ENCODE measurements at regions not wholly inside any gene's neighbourhood (a gene's known extent, or its start where the extent isn't known, plus 50 kb on each side); places are given as distances from the start of the nearest gene placed in this dataset.

DNA sequence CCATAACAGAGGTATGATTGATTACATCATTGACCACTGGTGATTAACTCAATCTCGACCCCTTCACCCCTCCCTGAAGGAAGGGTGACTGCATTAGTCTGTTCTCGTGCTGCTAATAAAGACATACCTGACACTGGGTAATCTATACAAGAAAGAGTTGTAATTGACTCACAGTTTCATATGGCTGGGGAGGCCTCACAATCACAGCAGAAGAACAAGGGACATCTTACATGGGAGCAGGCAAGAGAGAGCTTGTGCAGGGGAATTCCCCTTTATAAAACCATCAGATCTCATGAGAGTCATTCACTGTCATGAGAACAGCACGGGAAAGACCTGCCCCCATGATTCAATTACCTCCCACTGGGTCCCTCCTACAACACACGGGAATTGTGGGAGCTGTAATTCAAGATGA is 55.9 kb upstream of the TMCC3 start:
- no peak for DNase-seq

DNA sequence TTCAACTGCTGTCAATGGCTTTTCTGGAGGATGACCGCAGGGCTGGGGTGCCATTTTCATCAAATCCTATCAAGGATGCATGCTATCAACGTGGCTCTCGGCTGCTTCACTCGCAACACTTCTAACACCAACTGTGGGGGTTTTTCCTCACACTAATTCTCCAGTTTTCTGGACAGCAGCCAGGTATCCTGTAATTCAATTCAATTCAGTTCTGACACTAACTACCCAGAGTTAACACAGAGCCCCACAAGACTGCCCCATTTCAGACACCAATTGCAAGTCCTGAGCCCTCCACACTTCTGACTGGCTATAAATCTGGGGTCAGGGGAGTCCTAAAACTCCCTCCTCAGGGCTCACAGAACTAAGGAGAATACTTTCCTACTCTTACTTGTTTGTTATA is 55.3 kb upstream of the TMCC3 start:
- no peak for DNase-seq

DNA sequence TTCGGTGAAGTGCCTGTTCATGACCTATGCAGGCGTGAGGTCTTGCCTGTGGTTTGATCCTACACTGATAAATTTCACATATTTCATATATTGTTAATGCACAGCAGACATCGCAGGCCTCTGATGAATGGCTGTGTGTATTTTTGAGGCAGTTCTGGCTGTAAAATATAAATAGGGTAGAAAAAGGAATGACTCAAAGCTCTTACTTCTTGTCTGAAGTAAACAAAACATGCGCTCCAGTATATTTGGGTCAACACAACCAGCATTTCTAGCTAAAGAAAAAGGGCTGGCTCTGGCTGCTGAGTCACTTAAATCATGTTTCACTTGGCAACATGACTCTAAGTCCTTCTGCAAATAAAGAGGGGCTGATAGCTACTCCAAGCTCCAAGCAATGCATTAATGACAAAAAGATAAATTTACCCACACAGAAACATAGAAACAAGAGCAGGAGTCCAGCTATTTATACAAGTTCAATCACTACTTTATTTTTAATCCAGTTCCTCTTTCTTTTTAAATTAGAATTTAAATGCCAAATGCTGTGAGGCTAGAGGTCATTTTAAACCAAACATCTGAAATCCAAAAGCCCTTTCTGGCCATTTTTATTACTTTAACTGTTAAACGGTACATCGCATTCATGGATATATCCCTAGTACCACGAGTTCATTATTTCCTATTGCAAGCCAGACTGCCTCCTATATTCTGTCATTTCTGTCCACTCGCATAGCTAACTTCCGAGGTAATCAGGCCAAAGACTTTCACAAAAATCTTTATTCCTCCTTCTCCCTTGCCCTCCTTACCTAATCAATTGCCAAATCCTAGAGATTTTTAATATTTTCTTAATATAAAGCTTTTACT is 54.3 kb upstream of the TMCC3 start:
- DNase-seq: no peak

DNA sequence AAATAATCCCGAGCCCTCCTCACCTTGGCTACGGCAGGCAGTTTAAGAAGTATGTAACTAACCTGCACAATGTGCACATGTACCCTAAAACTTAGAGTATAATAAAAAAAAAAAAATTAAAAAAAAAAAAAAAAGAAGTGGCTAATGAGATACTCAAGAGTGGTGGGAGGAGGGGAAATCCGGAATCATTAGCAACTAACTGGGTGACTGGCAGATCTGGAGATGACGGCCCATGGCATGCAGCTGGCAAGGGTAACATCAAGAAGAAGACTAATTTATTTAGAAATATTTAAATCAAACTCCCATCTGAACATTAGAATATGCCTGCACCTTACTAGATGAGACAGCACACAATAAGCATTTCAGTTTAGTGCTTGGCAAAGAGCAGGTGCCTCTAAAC is 52.3 kb upstream of the TMCC3 start:
- no peak for DNase-seq

DNA sequence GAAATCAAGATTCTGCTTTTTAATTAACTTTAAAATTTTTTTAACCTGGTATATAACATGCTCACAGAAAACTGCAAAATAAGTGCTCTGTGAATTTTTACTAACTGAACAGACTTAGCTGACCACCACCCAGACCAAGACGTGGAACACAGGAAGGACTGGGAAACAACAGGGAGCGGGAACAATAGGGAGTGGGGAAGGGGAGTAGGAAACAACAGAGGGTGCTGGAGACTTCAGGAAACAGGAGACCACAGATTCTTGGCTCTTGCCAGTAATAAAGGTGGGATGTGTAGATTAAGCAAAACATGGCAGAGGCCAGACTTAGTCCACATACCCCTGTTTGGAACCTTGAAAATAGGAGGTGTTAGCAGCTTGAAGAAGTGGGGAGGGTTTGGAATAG is 51.4 kb upstream of the TMCC3 start:
- no peak for DNase-seq

DNA sequence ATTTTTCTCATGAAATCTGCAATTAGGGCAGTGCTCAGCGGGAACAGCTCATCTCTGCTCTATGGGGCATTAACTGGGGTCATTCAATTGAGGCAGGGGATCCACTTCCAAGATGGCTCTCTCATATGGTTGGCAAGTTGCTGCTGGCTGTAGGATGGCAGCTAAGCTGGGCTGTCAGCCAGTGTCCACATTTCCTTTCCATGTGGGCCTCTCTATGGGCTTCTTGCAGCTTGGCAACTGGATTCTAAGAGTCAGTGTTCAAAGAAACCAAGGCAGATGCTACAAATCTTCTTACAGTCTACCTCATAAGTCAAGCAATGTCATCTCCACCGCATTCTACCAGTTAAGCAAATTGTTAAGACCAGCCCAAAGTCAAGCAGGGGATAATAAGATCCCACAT is 50.3 kb upstream of the TMCC3 start:
- DNase-seq: no peak

All from NCI-H1436 (cell line).